ENCODE measurements at regions not wholly inside any gene's neighbourhood (a gene's known extent, or its start where the extent isn't known, plus 50 kb on each side); places are given as distances from the start of the nearest gene placed in this dataset.

DNA sequence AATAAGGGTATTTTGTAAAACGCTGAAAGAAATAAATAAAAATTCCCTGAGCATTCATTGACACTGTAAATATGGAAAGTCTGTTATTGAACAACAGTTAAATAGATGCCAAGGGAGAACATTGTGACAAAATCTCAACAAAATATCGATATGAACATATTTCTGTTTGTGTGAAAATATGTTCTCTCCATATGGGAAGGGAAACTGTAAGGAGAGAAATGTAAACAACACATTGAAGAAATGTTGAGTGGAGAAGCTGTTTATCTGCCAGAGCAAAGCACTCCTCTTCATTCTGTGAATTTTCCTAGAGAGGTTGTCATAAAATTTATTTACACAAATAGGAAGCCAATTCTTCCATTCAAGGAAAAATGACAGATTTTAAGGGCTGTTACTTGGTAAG lies 57.1 kb upstream of the EOMES start:
- Histone ChIP-seq H3K79me2 (ENCODE audit: insufficient read depth, low read depth, low read length) (no peaks in the 10 kb centered on the region), H3K27ac (ENCODE audit: low read depth, low read length, poor library complexity, severe bottlenecking) (no peak overlapping the region), H3K9me3 (ENCODE audit: low read length) (no peaks in the 10 kb centered on the region), H3K9me2 (ENCODE audit: insufficient read depth, low read length) (no peaks in the 10 kb centered on the region), H4K20me1 (ENCODE audit: insufficient read depth, low read length) (no peaks in the 10 kb centered on the region), H3K36me3 (ENCODE audit: insufficient read depth, low read length) (no peaks in the 10 kb centered on the region), H3K4me1 (ENCODE audit: insufficient read depth, low read length, poor library complexity, severe bottlenecking) (no peaks in the 10 kb centered on the region), H3K4me2 (ENCODE audit: low read length) (no peak overlapping the region), H2AFZ (ENCODE audit: low read length) (no peak overlapping the region), H3K4me3 (ENCODE audit: low read depth, low read length, poor library complexity, severe bottlenecking) (no peak overlapping the region)
- ChIA-PET CTCF (ENCODE audit: unreplicated experiment) (no interaction called here), POLR2A (no interaction called here)
- TF ChIP-seq, protein P1, sequence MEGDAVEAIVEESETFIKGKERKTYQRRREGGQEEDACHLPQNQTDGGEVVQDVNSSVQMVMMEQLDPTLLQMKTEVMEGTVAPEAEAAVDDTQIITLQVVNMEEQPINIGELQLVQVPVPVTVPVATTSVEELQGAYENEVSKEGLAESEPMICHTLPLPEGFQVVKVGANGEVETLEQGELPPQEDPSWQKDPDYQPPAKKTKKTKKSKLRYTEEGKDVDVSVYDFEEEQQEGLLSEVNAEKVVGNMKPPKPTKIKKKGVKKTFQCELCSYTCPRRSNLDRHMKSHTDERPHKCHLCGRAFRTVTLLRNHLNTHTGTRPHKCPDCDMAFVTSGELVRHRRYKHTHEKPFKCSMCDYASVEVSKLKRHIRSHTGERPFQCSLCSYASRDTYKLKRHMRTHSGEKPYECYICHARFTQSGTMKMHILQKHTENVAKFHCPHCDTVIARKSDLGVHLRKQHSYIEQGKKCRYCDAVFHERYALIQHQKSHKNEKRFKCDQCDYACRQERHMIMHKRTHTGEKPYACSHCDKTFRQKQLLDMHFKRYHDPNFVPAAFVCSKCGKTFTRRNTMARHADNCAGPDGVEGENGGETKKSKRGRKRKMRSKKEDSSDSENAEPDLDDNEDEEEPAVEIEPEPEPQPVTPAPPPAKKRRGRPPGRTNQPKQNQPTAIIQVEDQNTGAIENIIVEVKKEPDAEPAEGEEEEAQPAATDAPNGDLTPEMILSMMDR (conservative IDR thresholded peaks at IDR 0.05; ENCODE audit: low read length), result no peak
- no peak for TF ChIP-seq EZH2phosphoT487 (IDR thresholded peaks at IDR 0.05; ENCODE audit: borderline replicate concordance, low read depth, low read length)
- intact Hi-C loops (cut with micrococcal nuclease; ENCODE audit: unreplicated experiment), result no loop called here
- DNase-seq (ENCODE audit: low spot score), result no peak
- BruUV-seq (replicated peaks), result no TSS peak

DNA sequence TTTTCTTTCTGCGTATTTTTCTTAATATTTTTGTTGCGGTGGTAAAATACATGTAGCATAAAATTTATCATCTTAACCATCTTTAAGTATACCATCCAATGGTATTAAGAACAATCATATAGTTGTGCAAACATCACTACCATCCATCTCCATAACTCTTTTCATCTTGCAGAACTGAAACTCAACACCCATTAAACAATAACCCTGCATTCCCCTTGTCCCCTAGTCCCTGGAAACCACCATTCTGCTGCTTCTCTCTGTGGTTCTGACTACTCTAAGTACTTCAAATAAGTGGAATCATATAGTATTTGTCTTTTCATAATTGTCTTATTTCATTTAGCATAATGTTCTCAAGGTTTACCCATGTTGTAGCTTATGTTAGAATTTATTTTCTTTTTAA lies 67.3 kb upstream of the EOMES start:
- Histone ChIP-seq H2AFZ (ENCODE audit: low read length) (no peak overlapping the region), H3K36me3 (ENCODE audit: insufficient read depth, low read length) (no peaks in the 10 kb centered on the region), H3K79me2 (ENCODE audit: insufficient read depth, low read depth, low read length) (no peaks in the 10 kb centered on the region), H3K4me3 (ENCODE audit: low read depth, low read length, poor library complexity, severe bottlenecking) (no peak overlapping the region), H3K4me2 (ENCODE audit: low read length) (no peak overlapping the region), H3K9me3 (ENCODE audit: low read length) (no peaks in the 10 kb centered on the region), H3K9me2 (ENCODE audit: insufficient read depth, low read length) (no peaks in the 10 kb centered on the region), H3K27ac (ENCODE audit: low read depth, low read length, poor library complexity, severe bottlenecking) (no peak overlapping the region), H4K20me1 (ENCODE audit: insufficient read depth, low read length) (no peaks in the 10 kb centered on the region), H3K4me1 (ENCODE audit: insufficient read depth, low read length, poor library complexity, severe bottlenecking) (no peaks in the 10 kb centered on the region)
- BruUV-seq (replicated peaks), result no TSS peak
- intact Hi-C loops (cut with micrococcal nuclease; ENCODE audit: unreplicated experiment), result no loop called here
- ChIA-PET POLR2A (interaction anchor here (0.6 kb wide), 1 partner anchor 16 kb away, joined by 3 read pairs; no protein-coding TSS in a partner anchor), CTCF (ENCODE audit: unreplicated experiment) (no interaction called here)
- TF ChIP-seq, protein P1 (conservative IDR thresholded peaks at IDR 0.05; ENCODE audit: low read length), result no peak
- DNase-seq (ENCODE audit: low spot score), result no peak

DNA sequence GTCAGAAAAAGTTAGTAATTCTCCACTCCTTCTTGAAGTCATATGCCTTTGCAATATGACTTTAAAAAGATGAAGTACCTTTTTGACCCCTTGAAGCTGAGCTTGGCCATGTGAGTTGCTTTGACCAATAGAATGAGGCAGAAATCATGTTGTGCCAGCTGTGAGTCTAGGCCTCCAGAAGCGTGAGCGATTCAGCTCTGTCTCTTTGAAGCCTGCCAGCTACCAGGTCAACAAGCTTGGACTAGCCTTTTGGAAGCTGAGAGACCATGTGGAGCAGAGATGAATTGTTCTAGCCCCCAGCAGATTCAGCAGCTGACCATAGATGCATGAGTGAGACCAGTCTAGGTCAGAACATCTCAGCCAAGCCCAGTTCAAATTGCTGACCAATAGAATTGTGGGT lies 69.8 kb upstream of the EOMES start:
- Histone ChIP-seq H3K4me3 (ENCODE audit: low read depth, low read length, poor library complexity, severe bottlenecking) (no peak overlapping the region), H3K36me3 (ENCODE audit: insufficient read depth, low read length) (no peaks in the 10 kb centered on the region), H3K9me2 (ENCODE audit: insufficient read depth, low read length) (no peaks in the 10 kb centered on the region), H3K9me3 (ENCODE audit: low read length) (no peaks in the 10 kb centered on the region), H2AFZ (ENCODE audit: low read length) (no peak overlapping the region), H3K79me2 (ENCODE audit: insufficient read depth, low read depth, low read length) (no peaks in the 10 kb centered on the region), H3K4me1 (ENCODE audit: insufficient read depth, low read length, poor library complexity, severe bottlenecking) (no peaks in the 10 kb centered on the region), H3K4me2 (ENCODE audit: low read length) (no peak overlapping the region), H4K20me1 (ENCODE audit: insufficient read depth, low read length) (no peaks in the 10 kb centered on the region), H3K27ac (ENCODE audit: low read depth, low read length, poor library complexity, severe bottlenecking) (no peak overlapping the region)
- TF ChIP-seq, protein P1 (conservative IDR thresholded peaks at IDR 0.05; ENCODE audit: low read length), result no peak
- TF ChIP-seq EZH2phosphoT487 (IDR thresholded peaks at IDR 0.05; ENCODE audit: borderline replicate concordance, low read depth, low read length), result no peak
- DNase-seq (ENCODE audit: low spot score), result no peak
- ChIA-PET CTCF (ENCODE audit: unreplicated experiment) (no interaction called here), POLR2A (interaction anchor here (0.6 kb wide), 1 partner anchor 213 kb away, joined by 6 read pairs; no protein-coding TSS in a partner anchor)
- intact Hi-C loops (cut with micrococcal nuclease; ENCODE audit: unreplicated experiment), result no loop called here
- BruUV-seq (replicated peaks), result no TSS peak
